GM19328 (cell line): ENCODE measurements at regions not wholly inside any gene's neighbourhood (a gene's known extent, or its start where the extent isn't known, plus 50 kb on each side); places are given as distances from the start of the nearest gene placed in this dataset.

ENCODE experiments used
- ATAC-seq: cut with Tn5 transposase; IDR thresholded peaks from one replicate; pipeline ENCODE4 v1.9.1; 2021; ENCODE audit warnings: mild to moderate bottlenecking, moderate library complexity; ENCODE audit not compliant: unreplicated experiment

DNA sequence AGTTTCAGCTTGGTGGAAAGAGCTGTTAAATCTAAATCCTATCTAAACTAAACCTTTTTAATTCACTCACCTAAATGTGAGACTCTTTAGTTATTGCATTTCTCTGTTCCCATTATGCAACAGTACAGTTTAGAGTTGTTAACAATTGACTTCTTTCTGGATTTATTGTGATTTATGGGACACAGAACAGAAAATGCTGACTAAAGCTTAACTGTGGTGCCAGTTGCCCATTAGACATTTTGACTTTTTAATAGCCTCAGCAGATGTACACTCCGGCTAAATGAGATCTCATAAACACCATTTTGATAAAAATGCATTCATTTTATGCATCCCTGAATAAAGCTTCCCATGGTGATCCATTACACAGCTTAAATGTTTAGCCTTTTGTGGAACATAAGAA, 356.6 kb downstream of the CASP12 start:
- no peak for ATAC-seq

DNA sequence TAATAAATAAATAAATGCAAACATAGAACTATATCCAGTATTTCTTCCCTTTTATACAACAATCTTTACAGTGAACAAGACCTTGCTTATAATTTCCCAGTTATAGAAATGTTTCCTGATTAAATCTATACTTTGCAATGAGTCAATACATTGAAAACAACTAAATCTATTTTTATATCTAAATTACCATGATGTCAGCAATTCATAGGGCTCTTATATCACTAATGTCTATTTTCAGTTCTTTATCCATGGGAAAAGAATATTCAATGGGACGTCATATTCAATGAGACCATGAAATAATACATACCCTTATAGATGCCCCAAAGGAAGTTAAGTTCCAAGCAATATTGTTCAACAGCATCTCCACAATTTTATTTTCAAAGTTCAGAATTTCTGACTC, 359.9 kb downstream of the CASP12 start:
- no peak for ATAC-seq

DNA sequence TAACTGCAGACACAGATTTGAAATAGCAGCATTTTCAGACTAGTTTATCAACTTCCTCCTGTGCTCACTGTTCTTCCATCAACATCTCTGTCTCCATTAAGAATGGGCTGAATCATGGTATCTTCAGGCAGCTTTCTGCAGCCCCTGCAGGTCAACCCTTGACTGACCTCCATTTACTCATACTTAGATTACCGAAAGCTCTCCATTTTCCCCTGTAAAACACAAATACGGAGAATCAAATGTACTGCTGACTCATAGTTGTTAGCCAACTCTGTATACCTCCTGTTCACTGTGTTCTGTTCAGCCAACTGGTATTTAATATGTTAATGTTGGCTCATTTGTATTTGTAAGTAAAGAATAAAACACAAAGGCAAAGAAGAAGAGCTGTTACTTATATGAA, 364.0 kb downstream of the CASP12 start:
- no peak for ATAC-seq

DNA sequence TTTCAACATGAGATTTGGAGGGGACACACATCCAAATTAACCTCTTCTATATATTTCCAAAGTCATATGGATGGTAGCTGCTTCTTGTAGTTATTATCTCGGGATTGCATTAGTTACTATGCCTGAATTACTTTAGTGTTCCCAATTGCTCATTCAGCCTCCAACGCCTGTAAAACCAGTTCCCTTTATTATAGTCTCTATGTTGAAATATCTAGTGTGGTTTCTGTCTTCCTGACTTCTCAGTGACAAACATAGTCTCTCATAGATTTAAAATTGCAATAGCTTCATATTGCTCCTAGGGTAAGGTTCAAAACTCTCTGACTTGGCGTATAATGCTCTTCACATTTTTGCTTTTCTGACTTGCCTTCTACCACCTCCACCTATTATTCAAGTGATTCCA, 366.4 kb downstream of the CASP12 start:
- ATAC-seq, result no peak

DNA sequence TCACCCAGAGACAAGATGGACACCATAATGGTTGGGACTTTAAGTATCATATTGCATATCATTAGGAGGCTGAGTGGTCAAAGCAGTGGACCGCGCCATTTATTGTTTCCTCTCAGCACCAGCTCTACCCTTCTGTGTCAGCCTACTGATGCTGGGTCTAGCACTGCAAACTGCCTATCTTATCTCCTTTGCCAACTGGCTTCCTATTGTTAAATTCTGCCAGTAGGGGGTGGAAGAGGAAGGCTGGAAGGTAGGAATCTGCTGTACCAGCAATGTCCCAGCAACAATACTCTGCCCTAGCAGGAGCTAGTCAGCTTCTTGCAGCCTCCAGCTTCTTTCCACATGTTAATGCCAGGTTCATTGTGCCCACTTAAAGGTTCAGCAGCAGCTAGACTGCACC, 367.1 kb upstream of the PDGFD start:
- no peak for ATAC-seq

DNA sequence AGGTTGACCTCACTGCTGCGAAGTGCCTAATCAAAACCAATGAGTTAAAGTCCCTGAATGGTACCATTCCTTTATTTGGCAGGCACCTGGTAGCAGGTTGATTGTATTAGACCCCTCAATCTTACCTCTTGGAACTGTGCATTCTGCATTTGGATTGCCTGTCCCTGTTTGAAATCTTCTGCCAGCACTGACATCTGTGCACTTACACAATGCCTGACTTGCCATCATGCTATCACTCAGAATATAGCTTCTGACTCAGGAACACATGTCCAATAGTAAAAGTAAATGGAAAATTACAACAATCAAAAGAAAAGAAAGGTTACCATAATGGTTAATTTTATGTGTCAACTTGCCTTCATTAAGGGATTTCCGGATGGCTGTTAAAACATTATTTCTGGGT, 366.0 kb upstream of the PDGFD start:
- no peak for ATAC-seq

DNA sequence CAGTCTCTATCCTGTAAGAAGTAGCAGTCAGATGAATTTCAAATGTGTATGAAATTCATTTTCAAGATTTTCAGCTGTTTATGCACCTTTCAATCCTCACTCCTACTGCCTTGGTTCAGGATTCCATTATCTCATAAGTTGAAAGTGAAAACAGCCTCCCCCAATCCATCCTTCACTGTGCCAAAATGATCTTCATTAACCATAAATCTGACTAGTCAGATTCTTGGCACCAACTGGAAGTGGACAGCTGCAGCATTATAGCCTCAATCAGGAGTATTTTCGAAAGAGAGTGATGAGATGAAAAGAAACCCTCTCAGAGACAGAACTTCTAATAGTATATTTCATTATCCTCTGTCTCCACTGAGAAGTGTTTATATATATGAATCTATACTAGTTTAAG, 365.3 kb upstream of the PDGFD start:
- no peak for ATAC-seq

DNA sequence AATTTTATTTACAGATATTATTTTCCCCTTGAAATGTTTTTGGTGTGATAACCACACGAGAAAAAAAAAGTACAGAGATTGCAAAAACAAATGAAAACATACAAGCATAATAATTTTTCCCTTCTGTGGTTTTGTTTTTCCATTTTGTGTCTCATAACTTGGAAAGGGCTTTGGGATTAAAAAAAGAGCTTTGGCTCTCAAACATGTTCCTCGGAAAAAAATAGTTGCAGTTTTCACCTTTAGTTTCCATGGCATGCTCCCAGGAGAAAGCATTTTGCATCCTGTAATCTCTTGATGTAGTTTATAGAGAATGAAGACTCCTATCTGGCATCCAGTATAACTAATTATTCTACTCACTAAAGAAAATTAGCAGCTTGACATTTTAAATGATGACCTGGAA, 362.1 kb upstream of the PDGFD start:
- no peak for ATAC-seq

DNA sequence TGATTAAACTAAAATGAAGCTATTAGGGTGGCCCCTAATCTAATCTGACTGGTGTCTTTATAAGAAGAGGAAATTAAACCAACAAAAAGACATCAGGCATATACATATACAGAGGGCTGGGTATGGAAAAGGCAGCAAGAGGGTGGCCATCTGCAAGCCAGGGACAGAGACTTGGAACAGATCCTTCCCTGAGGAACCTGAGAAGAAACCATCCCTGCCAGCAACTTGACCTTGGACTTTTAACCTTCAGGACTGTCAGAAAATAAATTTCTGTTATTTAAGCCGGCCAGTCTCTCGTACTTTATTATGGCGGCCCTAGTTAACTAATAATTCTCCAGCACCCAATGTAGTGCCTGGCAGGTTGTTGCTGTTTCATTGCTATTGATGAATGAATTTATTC, 361.5 kb upstream of the PDGFD start:
- ATAC-seq, result no peak

DNA sequence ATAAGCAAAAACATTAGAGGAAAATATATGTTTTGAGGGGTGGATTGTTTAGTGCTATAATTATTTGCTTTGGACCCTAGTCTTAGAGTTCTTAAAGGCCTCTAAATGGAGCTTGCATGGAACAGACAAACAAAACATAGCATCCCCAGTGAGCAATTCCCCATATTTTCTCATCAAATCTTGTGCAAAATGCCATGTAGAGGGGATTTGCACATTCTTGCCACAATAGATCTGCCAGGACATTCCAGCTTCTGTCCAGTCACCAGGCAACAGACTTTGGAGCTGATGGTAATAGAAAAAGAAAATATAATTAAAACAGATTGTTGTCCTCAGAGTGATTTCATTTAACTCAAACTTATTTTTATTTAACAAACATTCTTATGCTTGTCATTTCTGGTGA, 360.3 kb upstream of the PDGFD start:
- ATAC-seq, result no peak

DNA sequence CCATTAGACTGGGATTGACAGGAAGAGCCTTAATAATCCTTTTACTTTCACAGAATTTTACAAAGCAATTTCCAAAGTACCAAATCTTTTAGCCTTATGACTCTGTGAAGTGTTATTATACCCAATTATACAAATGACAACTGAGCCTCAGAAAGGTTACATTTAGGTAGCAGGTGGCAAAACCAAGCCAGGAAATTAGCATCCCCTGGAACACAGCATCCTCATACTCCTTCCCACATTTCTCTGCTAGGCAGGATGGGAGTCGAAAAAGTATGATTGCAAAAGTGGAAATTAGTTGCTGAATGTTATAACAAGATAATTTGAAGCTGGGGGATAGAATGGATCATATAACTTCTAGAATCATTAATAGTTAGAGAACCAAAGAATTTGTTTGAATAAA, 359.7 kb upstream of the PDGFD start:
- no peak for ATAC-seq

DNA sequence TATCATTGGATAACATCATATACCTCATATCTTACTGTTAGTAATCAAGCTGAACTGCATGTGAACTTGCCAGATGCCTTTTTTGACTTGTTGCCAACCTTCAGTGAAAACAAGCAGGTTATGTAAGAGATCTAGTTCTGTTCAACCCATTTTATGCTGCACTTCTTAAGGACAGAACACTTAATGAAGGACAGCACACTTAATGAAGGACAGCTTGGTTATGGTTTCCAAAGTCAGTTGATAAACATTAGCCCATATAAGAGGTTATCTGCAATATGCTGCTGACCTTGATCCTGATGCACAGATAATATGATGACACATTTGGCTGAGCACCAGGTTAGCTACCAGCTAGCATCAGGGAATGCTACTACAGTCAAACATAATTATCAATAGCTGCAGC, 358.7 kb upstream of the PDGFD start:
- no peak for ATAC-seq

DNA sequence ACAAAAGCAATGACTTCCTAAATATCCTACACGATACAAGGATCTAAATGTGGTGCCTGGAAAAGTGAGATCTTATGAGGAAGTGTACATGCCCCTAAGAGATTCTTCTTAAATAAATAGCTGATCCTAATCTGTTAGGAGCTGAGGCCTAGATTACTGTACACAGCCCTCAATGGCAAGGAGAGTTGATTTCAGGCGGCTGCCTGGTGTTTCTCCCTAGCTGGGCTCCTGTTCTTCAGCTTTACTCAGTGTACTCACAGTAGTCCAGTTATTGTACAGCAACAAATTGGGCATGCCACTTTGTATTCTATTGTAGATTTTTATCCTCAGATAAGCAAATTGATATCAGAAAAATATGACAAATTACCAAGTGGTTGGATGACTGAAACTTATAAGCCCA, 358.2 kb upstream of the PDGFD start:
- no peak for ATAC-seq

DNA sequence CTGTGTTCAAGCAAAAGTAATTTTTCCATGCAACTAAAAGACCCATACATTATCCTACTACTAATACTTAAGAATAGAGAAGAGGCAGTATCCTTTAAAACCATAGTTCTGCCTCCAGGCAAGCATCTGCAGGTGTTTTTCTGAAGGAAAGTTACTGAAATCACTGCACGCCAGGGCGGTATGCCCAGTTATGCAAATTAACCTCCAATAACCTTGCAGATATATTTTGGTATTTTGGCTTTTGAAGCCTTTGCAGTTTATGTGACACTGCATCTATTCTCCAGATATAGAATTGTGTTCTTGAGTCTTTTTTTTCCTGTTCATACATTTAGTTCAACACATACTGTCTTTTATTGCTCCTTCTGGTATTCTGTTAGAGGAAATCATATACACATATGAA, 346.2 kb upstream of the PDGFD start:
- ATAC-seq, result no peak

DNA sequence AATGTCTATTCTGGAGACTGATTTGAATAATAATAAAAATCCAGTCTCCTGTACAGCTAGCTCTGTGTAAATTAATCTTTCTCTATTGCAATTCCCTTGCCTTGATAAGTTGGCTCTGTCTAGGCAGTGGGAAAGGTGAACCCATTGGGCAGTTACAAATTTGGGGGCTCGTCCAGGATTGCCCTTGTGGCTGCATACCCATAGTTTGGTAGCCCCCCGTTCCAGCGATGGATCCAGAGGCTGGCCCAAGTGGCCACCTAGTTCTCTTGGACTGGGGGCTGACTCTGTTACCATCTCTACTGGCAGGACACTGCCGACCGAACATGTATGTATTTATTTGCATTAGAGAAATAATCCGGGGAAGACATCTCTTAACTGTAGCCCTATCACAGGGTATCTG, 326.2 kb upstream of the PDGFD start:
- no peak for ATAC-seq

DNA sequence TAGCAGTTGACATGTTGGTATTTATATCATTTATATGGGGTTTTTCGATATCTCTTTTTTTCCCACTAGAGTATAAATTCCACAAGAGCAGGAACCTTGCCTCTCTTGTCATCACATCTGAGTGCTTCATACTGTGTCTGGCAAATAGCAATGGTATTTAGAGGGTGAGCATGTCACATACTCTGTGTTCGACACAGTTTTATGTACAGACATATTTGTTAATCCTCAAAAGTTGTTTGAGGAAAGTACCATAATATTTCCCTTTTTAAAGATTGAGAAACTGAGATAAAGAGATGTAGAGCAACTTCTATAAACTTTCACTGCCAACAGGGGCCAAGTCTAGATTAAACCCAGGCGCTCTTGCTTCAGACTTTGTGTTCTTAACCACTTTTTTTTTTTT, 324.6 kb upstream of the PDGFD start:
- ATAC-seq, result no peak

DNA sequence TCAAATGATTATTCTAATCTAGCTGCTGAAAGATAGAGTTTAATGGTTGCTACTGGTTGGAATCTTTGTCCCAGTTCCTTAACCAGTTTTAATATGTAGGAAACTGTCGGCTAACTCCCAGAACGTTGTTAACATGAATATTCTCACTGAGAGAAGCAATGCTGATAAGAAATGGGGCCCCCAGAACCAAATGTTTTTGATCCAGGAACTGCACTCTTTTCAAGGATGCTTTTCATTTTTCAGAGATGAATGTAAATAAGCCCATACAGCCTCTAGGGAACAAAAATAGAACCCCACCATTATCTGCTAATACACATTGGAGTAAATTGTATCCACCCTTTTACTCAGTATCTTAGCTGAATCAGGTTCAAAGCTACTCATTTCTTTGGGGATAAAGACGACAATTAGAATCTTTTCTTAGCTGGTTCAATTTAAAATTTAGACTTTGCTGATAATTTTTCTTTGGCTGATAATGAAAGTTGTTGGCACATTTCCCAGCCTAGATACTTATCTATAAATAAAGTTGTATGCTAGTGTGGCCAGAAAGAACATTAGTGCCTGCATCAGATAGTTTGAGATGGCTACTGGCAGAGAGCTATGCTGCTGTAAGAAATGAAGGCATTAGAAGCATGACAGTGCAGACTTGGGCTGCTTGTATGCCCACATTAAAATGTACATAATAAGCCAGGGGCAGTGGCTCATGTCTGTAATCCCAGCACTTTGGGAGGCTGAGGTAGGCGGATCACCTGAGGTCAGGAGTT, 323.3 kb upstream of the PDGFD start:
- no peak for ATAC-seq

DNA sequence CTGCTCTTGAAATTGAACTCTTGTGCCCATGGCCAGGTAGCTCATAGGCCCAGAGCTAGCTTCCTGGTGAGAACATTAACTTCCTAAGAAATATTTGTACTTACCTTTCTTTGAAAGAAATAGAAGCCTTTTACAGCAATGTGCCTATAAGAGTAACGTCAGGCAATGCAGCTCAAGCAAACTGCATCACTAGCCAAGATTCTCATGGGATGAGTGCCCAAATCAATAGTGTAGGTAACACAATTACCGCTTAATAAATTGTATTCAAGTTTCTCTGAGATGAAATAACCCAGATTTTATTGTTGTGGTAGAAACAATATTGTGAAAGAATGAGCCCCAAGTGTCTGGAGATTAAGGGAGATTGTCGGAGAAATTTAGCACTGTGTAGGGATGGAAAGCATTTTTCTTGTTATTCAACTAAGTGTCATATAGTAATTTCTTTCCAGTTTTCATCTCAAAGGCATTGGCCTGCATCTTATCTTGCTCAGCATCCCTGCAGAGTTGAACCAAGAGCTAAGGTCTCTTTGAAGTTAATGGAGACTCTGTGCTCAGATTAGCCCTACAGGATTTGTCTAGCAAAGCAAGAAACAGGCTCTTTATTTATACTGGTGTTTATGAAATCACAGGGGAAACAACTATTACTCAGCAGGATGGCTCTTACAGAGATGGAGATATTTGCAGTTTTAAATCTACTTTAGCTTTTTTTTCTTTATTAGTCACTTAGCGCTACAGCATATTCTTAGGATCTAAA, 321.0 kb upstream of the PDGFD start:
- no peak for ATAC-seq

DNA sequence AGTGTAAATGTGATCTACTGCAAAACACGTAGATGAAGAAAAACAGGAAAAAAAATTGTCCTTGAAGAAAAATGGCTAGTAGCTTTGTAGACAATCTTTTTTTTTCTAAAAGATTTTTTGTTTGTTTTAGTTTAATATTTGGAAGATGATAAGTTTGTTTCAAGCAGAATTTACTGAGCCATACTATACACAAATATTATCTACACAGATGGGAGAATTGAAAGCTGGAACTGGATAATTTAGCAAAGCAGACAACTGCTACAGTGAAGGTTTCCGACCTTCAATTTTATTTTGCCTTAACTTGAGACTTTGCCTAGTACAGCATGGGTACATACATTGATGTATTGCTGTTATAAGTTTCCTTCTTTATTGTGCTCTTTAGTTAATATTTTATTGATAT, 313.0 kb upstream of the PDGFD start:
- ATAC-seq, result no peak

DNA sequence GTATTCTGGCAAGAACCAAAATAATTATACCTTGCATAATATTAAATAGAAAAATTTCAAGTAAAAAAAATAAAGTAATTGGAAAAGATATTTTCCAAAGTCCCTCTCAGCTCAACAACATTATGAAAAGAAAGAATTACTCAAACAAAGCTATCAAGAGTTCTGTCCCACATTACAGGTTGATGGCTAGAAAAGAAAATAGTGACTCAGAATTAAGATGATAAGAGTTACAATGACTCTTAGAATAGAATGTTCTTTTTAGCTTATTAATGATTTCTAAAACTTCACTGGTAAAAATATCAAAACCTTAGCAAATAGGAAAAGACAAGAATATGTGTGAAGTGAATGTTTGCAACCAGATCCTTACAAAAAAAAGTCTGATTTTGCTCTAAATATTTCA, 312.5 kb upstream of the PDGFD start:
- ATAC-seq, result no peak

DNA sequence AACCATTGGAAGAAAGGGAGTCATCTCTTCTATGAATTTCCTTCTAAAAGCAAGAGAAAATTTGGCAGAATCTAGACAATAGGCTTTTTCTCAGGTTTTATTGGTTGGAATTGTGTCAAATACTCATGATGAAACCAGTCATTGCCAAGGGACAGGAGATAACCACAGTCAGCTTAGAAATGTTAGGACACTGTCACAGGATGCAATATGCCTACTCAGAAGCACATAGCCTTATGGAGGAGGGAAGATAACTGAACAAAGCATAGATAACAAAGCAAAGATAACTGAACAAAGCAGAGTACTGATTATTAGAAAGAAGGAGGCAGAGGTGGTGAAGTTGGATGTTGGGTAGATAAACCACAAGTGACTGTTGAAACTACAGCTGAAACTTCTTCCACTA, 303.5 kb upstream of the PDGFD start:
- ATAC-seq, result no peak

DNA sequence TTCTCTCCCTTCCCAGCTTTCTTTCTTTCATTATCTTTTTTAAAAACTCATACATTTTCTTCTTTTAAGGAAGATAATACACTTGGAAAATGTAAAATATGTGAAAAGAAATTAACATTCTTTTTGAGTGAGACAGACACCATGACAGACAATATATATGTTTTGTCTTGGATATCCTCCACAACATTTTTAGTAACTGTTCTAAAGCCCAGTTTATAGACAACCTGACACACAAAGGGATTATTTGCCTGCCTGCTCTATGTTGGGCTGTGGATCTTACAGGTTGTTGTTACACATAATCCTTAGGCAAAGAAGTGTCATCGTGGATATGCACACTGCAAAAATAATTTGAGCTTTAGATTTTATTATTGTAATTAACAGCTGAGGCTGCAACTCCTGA, 301.4 kb upstream of the PDGFD start:
- ATAC-seq, result no peak

DNA sequence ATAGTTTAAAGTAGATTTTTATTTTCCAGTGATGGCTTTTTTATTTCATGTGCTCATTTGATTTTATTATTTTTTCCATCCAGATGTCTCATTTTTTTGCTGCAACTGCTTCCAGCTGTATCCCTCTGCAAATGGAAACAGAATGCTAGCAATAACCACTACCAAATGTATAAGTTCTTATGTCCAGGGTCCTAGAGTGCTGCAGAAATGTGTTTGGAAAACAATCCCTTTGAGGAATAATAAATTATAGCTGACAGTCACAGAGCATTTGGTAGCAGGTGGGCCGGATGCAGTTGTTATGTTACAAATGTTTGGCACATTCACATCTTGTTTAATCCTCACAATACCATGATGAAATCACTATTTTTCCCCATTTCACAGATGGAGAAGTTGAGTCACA, 300.7 kb upstream of the PDGFD start:
- no peak for ATAC-seq
